OCI-LY1 (cell line): ENCODE measurements at regions not wholly inside any gene's neighbourhood (a gene's known extent, or its start where the extent isn't known, plus 50 kb on each side); places are given as distances from the start of the nearest gene placed in this dataset.

Experiments
- H2AFZ ChIP-seq: fragments of 200-600 bp; sonication (generic), shearing (Covaris generic); 2 replicates; pipeline ENCODE4 v1.6.0; 2014; ENCODE audit warnings: antibody characterized with exemption, mild to moderate bottlenecking, low read length
- H3F3A ChIP-seq: fragments of 200-600 bp; sonication (generic), shearing (Covaris generic); 2 replicates; pipeline ENCODE4 v1.6.0; 2014; ENCODE audit warnings: mild to moderate bottlenecking, antibody characterized with exemption, low read length, moderate library complexity; ENCODE audit not compliant: insufficient read depth
- H3K27ac ChIP-seq: fragments of 200-600 bp; sonication (generic); 2 replicates; pipeline ENCODE4 v1.5.1; 2014; ENCODE audit warnings: low read length, mixed run types, mild to moderate bottlenecking, low read depth; ENCODE audit not compliant: poor library complexity, severe bottlenecking
- H3K27me3 ChIP-seq: fragments of 200-600 bp; sonication (generic); 2 replicates; pipeline ENCODE4 v1.6.0; 2014; ENCODE audit warnings: antibody characterized with exemption, mild to moderate bottlenecking, low read length, moderate library complexity; ENCODE audit not compliant: insufficient read depth
- H3K36me3 ChIP-seq: fragments of 200-600 bp; sonication (generic); 2 replicates; pipeline ENCODE4 v1.6.1; 2014; ENCODE audit warnings: mild to moderate bottlenecking, antibody characterized with exemption, low read length, moderate library complexity, mixed read lengths; ENCODE audit not compliant: insufficient read depth
- H3K4me1 ChIP-seq: fragments of 200-600 bp; sonication (generic); 2 replicates; pipeline ENCODE4 v1.5.1; 2014; ENCODE audit warnings: mild to moderate bottlenecking, low read length, moderate library complexity; ENCODE audit not compliant: insufficient read depth, severe bottlenecking
- H3K4me2 ChIP-seq: fragments of 200-600 bp; sonication (generic), shearing (Covaris generic); 2 replicates; pipeline ENCODE4 v1.6.1; 2014; ENCODE audit warnings: low read length
- H3K4me3 ChIP-seq: fragments of 200-600 bp; sonication (generic); 2 replicates; pipeline ENCODE4 v1.5.1; 2014; ENCODE audit warnings: low read length, low read depth, mild to moderate bottlenecking, mixed read lengths; ENCODE audit not compliant: poor library complexity, severe bottlenecking
- H3K79me2 ChIP-seq: fragments of 200-600 bp; shearing (Covaris generic); 2 replicates; pipeline ENCODE4 v1.6.1; 2016; ENCODE audit warnings: mixed run types, low read length, mixed read lengths; ENCODE audit not compliant: insufficient read depth
- H3K9ac ChIP-seq: fragments of 200-600 bp; sonication (generic), shearing (Covaris generic); 2 replicates; pipeline ENCODE4 v1.6.1; 2014; ENCODE audit warnings: mild to moderate bottlenecking, low read length, mixed read lengths
- H3K9me2 ChIP-seq: fragments of 200-600 bp; sonication (generic), shearing (Covaris generic); 2 replicates; pipeline ENCODE4 v1.6.1; 2014; ENCODE audit warnings: low read depth, mild to moderate bottlenecking, low read length, mixed read lengths
- H3K9me3 ChIP-seq: fragments of 200-600 bp; shearing (Covaris generic); 2 replicates; pipeline ENCODE4 v1.6.1; 2014; ENCODE audit warnings: low read length, mixed read lengths
- H4K20me1 ChIP-seq: fragments of 200-600 bp; sonication (generic), shearing (Covaris generic); 2 replicates; pipeline ENCODE4 v1.6.0; 2016; ENCODE audit warnings: mild to moderate bottlenecking, low read length; ENCODE audit not compliant: insufficient read depth
- EZH2 ChIP-seq: fragments of 200-600 bp; sonication (generic), shearing (Covaris generic); IDR thresholded peaks from 2 replicates; pipeline ENCODE4 v1.8.0; 2017; ENCODE audit warnings: borderline replicate concordance, mixed run types, mild to moderate bottlenecking, antibody characterized with exemption, low read length, moderate library complexity, mixed read lengths
- TF ChIP-seq, protein P1 (sequence below): fragments of 200-600 bp; sonication (generic), shearing (Covaris generic); IDR thresholded peaks from 2 replicates; pipeline ENCODE4 v1.5.1; 2017; ENCODE audit warnings: mild to moderate bottlenecking, antibody characterized with exemption, low read length, moderate library complexity, mixed read lengths

DNA sequence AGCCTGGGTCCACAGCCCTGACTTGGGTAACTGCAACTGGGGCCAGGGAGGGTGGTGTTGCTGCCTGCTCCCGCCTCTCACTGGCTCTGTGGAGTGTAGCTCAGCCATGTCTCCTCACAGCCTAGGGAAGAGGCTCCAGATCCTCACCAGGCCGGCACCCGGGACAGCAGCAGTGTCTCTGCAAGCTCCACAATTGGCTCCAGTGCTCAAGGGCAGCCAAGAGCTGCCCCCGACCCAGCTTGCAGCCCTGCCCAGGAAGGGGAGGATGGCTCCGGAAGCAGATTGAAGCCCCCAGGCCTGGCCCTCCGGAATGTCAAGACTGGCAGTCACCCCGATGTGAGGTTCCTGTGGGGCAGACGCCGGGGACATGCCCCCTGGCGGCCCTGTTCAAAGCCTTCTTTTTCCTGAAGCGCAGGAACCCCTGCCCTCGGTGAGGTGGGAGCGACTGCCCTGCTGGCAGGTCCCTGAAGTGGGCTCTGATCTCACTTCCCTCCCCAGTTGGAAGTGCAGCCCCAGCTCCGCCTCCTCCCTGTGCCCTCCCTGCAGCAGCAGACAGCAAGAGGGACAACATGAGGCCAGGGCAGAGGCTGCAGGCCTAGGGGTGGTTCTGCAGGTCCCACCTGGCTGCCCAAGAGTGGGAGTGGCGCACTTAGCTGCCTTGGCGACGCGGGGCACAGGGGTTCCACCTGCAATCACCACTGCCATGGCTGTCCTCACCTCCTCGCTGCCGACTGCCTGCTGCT lies 816.2 kb upstream of the LUZP2 start:
- no peak overlapping the region for H3K9ac ChIP-seq
- H3F3A ChIP-seq, result no peaks in the 10 kb centered on the region
- H3K4me2 ChIP-seq, result no peak overlapping the region
- no peak overlapping the region for H3K27ac ChIP-seq
- H4K20me1 ChIP-seq, result no peaks in the 10 kb centered on the region
- H3K9me3 ChIP-seq, result no peaks in the 10 kb centered on the region
- no peak overlapping the region for H3K4me3 ChIP-seq
- no peaks in the 10 kb centered on the region for H3K36me3 ChIP-seq
- no peak overlapping the region for H2AFZ ChIP-seq
- TF ChIP-seq, protein P1, sequence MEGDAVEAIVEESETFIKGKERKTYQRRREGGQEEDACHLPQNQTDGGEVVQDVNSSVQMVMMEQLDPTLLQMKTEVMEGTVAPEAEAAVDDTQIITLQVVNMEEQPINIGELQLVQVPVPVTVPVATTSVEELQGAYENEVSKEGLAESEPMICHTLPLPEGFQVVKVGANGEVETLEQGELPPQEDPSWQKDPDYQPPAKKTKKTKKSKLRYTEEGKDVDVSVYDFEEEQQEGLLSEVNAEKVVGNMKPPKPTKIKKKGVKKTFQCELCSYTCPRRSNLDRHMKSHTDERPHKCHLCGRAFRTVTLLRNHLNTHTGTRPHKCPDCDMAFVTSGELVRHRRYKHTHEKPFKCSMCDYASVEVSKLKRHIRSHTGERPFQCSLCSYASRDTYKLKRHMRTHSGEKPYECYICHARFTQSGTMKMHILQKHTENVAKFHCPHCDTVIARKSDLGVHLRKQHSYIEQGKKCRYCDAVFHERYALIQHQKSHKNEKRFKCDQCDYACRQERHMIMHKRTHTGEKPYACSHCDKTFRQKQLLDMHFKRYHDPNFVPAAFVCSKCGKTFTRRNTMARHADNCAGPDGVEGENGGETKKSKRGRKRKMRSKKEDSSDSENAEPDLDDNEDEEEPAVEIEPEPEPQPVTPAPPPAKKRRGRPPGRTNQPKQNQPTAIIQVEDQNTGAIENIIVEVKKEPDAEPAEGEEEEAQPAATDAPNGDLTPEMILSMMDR, result no peak
- TF ChIP-seq EZH2, result no peak
- no peaks in the 10 kb centered on the region for H3K4me1 ChIP-seq
- no peaks in the 10 kb centered on the region for H3K79me2 ChIP-seq
- H3K27me3 ChIP-seq, result no peaks in the 10 kb centered on the region
- H3K9me2 ChIP-seq, result no peaks in the 10 kb centered on the region

DNA sequence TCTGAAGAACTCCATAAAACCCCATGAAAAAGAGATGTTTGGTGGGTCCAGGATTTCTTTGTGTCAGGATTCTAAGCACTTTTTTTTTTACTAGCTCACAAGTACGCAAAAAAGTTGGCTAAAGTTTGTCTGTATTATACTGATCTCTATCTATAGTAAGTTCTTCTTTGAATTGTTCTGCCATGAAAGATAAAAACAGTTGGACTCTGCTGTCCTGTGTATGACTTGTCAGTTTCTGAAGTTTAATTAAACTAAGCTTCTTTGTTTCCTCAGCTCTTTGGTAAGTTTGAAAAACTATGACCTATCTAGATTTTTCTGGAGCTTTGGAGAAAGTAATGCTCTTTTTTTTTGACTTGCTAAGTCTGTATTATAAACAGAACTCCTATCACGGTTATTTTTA lies 812.2 kb upstream of the LUZP2 start:
- no peak overlapping the region for H2AFZ ChIP-seq
- H3K27me3 ChIP-seq, result no peaks in the 10 kb centered on the region

DNA sequence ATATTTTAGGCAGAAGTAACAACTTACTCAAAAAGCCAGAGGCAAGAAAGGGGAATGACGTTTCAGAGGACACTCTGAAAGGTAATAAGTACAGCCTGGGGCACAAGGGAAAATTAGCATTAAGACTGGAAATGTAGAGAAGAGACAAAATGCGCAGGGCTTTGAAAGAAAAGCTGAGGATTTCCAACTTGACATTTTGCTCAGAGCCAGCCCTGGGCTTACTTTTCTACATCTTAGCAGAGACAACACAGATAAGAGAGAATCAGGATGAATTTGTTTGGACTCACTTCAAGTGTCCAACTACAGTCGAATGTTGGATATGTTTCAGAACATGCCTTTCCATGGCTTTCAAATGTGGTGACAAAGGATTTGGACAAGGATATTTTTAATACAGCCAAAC lies 808.9 kb upstream of the LUZP2 start:
- no peaks in the 10 kb centered on the region for H3K4me1 ChIP-seq
- no peaks in the 10 kb centered on the region for H3K36me3 ChIP-seq
- no peaks in the 10 kb centered on the region for H3K79me2 ChIP-seq
- no peaks in the 10 kb centered on the region for H3K27me3 ChIP-seq
- no peak overlapping the region for H2AFZ ChIP-seq
- no peaks in the 10 kb centered on the region for H3K9me3 ChIP-seq
- TF ChIP-seq EZH2, result no peak
- TF ChIP-seq, protein P1, result no peak
- H3F3A ChIP-seq, result no peaks in the 10 kb centered on the region
- H3K9ac ChIP-seq, result no peak overlapping the region
- no peak overlapping the region for H3K4me2 ChIP-seq
- no peak overlapping the region for H3K4me3 ChIP-seq
- H3K9me2 ChIP-seq, result no peaks in the 10 kb centered on the region
- no peaks in the 10 kb centered on the region for H4K20me1 ChIP-seq
- H3K27ac ChIP-seq, result no peak overlapping the region

More for the DNA sequence above, 812.2 kb upstream of the LUZP2 start:
- Histone ChIP-seq H3K4me2 (no peak overlapping the region), H3K79me2 (no peaks in the 10 kb centered on the region), H4K20me1 (no peaks in the 10 kb centered on the region), H3F3A (no peaks in the 10 kb centered on the region), H3K9ac (no peak overlapping the region), H3K36me3 (no peaks in the 10 kb centered on the region), H3K4me3 (no peak overlapping the region), H3K4me1 (no peaks in the 10 kb centered on the region), H3K27ac (no peak overlapping the region), H3K9me2 (no peaks in the 10 kb centered on the region), H3K9me3 (no peaks in the 10 kb centered on the region)
- TF ChIP-seq EZH2, result no peak
- TF ChIP-seq, protein P1, result no peak
